WERI-Rb-1 (cell line): ENCODE measurements at regions not wholly inside any gene's neighbourhood (a gene's known extent, or its start where the extent isn't known, plus 50 kb on each side); places are given as distances from the start of the nearest gene placed in this dataset.
A peak's percentile ranks its signal among the peaks of the same experiment; 100 is the strongest.

Experiments used
- DNase-seq: peaks from one replicate; pipeline ENCODE4 v3.0.0-alpha.2; 2020
- H3K27ac ChIP-seq: fragments of 250-450 bp; sonication (Bioruptor Pico); 2 replicates; pipeline ENCODE4 v1.5.1; 2020; ENCODE audit warnings: mild to moderate bottlenecking, moderate library complexity
- H3K27me3 ChIP-seq: fragments of 250-450 bp; sonication (Bioruptor Pico); 2 replicates; pipeline ENCODE4 v1.5.1; 2021; ENCODE audit warnings: mild to moderate bottlenecking, low read depth, moderate library complexity; ENCODE audit not compliant: insufficient read depth, severe bottlenecking
- H3K36me3 ChIP-seq: fragments of 250-450 bp; sonication (Bioruptor Pico); 2 replicates; pipeline ENCODE4 v1.5.1; 2020; ENCODE audit warnings: mild to moderate bottlenecking, moderate library complexity
- H3K4me3 ChIP-seq: 2 replicates; pipeline ENCODE4 v1.5.1; 2011; ENCODE audit warnings: low read depth, mild to moderate bottlenecking, control low read depth, low read length
- H3K9me3 ChIP-seq: fragments of 250-450 bp; sonication (Bioruptor Pico); 2 replicates; pipeline ENCODE4 v1.5.1; 2021; ENCODE audit warnings: mild to moderate bottlenecking, moderate library complexity; ENCODE audit not compliant: severe bottlenecking
- TF ChIP-seq, protein P1 (sequence below): IDR thresholded peaks from 2 replicates; pipeline ENCODE4 v1.5.1; 2011; ENCODE audit warnings: low read depth, mild to moderate bottlenecking, control low read depth, inconsistent platforms, low read length

GRCh38 chr4:140300271-140300970 lies 73.0 kb upstream of the SCOC start:
- TF ChIP-seq, protein P1, sequence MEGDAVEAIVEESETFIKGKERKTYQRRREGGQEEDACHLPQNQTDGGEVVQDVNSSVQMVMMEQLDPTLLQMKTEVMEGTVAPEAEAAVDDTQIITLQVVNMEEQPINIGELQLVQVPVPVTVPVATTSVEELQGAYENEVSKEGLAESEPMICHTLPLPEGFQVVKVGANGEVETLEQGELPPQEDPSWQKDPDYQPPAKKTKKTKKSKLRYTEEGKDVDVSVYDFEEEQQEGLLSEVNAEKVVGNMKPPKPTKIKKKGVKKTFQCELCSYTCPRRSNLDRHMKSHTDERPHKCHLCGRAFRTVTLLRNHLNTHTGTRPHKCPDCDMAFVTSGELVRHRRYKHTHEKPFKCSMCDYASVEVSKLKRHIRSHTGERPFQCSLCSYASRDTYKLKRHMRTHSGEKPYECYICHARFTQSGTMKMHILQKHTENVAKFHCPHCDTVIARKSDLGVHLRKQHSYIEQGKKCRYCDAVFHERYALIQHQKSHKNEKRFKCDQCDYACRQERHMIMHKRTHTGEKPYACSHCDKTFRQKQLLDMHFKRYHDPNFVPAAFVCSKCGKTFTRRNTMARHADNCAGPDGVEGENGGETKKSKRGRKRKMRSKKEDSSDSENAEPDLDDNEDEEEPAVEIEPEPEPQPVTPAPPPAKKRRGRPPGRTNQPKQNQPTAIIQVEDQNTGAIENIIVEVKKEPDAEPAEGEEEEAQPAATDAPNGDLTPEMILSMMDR = no peak
- H3K27ac ChIP-seq = no peak overlapping the region
- no peak for DNase-seq
- H3K36me3 ChIP-seq = no peaks in the 10 kb centered on the region
- no peaks in the 10 kb centered on the region for H3K9me3 ChIP-seq
- H3K27me3 ChIP-seq = no peaks in the 10 kb centered on the region
- H3K4me3 ChIP-seq = no peak overlapping the region

- no peaks in the 10 kb centered on the region for H3K9me3 ChIP-seq
- H3K36me3 ChIP-seq = no peaks in the 10 kb centered on the region
- DNase-seq = no peak
- H3K27me3 ChIP-seq = no peaks in the 10 kb centered on the region
- no peak overlapping the region for H3K27ac ChIP-seq
- no peak overlapping the region for H3K4me3 ChIP-seq
- TF ChIP-seq, protein P1 = no peak
Measured at GRCh38 chr4:140298001-140298400, 75.4 kb upstream of the SCOC start.

- Histone ChIP-seq H3K27me3 (no peaks in the 10 kb centered on the region), H3K36me3 (no peaks in the 10 kb centered on the region), H3K27ac (no peak overlapping the region), H3K4me3 (no peak overlapping the region), H3K9me3 (no peaks in the 10 kb centered on the region)
- DNase-seq = no peak
- TF ChIP-seq, protein P1 = no peak
Measured at GRCh38 chr4:140297221-140297570, 76.2 kb upstream of the SCOC start.

DNA sequence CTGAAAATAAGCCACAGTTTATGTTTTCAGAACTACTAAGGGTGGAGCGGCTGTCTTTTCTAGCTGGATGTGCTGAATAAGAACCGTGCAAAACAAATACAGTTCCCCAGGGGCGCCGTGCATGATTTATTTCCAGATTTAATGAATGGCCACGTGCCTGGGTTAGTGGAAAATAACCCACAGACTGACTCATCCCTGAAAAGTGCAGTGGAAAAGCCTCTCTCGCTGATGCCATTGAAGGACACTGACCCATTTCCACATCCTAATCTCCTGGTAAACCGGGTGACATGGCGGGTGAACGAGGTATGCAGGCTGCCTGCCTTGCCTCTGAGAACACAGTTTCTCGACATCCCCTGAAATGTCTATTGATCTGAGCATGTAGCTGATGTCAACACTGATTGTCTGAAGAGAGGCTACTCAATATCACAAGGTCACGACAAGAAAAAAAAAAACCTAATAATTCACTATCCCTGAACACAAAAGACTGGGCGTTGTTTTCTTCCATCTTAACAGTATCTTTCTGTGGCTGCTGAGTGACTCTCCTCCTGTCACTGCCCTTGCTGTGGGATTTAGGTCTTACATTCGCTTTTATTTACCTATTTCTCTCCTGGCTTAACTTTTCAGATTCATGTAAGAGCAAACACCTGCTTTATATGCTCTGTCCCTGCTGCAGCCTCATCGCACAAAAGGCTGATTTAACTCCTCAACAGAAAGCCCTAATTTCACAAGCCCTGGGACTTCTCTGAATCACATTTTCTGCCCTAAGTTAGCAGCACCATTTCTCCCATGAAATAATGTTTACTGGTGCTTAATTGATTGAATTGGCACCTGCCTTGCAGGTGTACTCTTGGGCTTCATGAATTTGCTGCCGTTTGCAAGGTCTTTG lies 76.9 kb upstream of the SCOC start:
- H3K36me3 ChIP-seq = no peaks in the 10 kb centered on the region
- H3K9me3 ChIP-seq = no peaks in the 10 kb centered on the region
- 0 out of 2 replicates have a peak overlapping the region, but pooled peaks have one; percentile 10 for H3K27ac ChIP-seq
- H3K4me3 ChIP-seq = no peak overlapping the region; the same call in 1 of the 2 replicates
- no peaks in the 10 kb centered on the region for H3K27me3 ChIP-seq
- DNase-seq = peak; percentile 60
- TF ChIP-seq, protein P1 = no peak

- no peaks in the 10 kb centered on the region for H3K27me3 ChIP-seq
- H3K27ac ChIP-seq = no peak overlapping the region
- no peaks in the 10 kb centered on the region for H3K9me3 ChIP-seq
Measured at GRCh38 chr4:140293979-140294378, 79.5 kb upstream of the SCOC start.

More at GRCh38 chr4:140293979-140294378, 79.5 kb upstream of the SCOC start:
- no peaks in the 10 kb centered on the region for H3K36me3 ChIP-seq
- no peak for DNase-seq
- TF ChIP-seq, protein P1 = no peak
- no peak overlapping the region for H3K4me3 ChIP-seq
